Trophoblast cell (in vitro differentiated cells and primary cell): ENCODE measurements at regions not wholly inside any gene's neighbourhood (a gene's known extent, or its start where the extent isn't known, plus 50 kb on each side); places are given as distances from the start of the nearest gene placed in this dataset.

Source experiments
- DNase-seq, 2 donors: peaks; one replicate each; pipeline ENCODE4 v3.0.0-alpha.2; 2016
- H2AFZ ChIP-seq: 2 replicates; pipeline ENCODE4 v1.6.1; 2013; ENCODE audit warnings: low read length, moderate library complexity, mild to moderate bottlenecking; ENCODE audit not compliant: insufficient read depth, poor library complexity
- H2AK5ac ChIP-seq: 2 replicates; pipeline ENCODE4 v1.6.1; 2013; ENCODE audit warnings: mild to moderate bottlenecking, low read length
- H2BK120ac ChIP-seq: 2 replicates; pipeline ENCODE4 v1.6.1; 2013; ENCODE audit warnings: low read length, mild to moderate bottlenecking, moderate library complexity; ENCODE audit not compliant: insufficient read depth, poor library complexity
- H2BK12ac ChIP-seq: 2 replicates; pipeline ENCODE4 v1.6.1; 2013; ENCODE audit warnings: mild to moderate bottlenecking, low read length, moderate library complexity
- H2BK5ac ChIP-seq: 2 replicates; pipeline ENCODE4 v1.6.1; 2013; ENCODE audit warnings: low read length, low read depth, moderate library complexity, mild to moderate bottlenecking; ENCODE audit not compliant: poor library complexity
- H3K14ac ChIP-seq: 2 replicates; pipeline ENCODE4 v1.6.1; 2013; ENCODE audit warnings: mild to moderate bottlenecking, low read length
- H3K18ac ChIP-seq: 2 replicates; pipeline ENCODE4 v1.6.1; 2013; ENCODE audit warnings: mild to moderate bottlenecking, low read length
- H3K23ac ChIP-seq: 2 replicates; pipeline ENCODE4 v1.6.1; 2013; ENCODE audit warnings: low read length
- H3K27ac ChIP-seq: 2 replicates; pipeline ENCODE4 v1.5.1; 2013; ENCODE audit warnings: low read depth, mild to moderate bottlenecking, inconsistent platforms, low read length, moderate library complexity
- H3K27me3 ChIP-seq: 2 replicates; pipeline ENCODE4 v1.6.1; 2013; ENCODE audit warnings: inconsistent platforms, mild to moderate bottlenecking, low read length, moderate library complexity; ENCODE audit not compliant: insufficient read depth
- H3K36me3 ChIP-seq, 2 experiments: 1 replicate in 1 of 2; 2 replicates in 1 of 2; pipeline ENCODE4 v1.6.1; 2013; ENCODE audit warnings: low read length in 2 of 2, mild to moderate bottlenecking in 2 of 2, moderate library complexity in 1 of 2; ENCODE audit not compliant: insufficient read depth in 2 of 2, control insufficient read depth in 1 of 2
- H3K4ac ChIP-seq: 2 replicates; pipeline ENCODE4 v1.6.1; 2013; ENCODE audit warnings: low read depth, mild to moderate bottlenecking, low read length, moderate library complexity
- H3K4me1 ChIP-seq, 2 experiments: 1 replicate in 1 of 2; 2 replicates in 1 of 2; pipeline ENCODE4 v1.6.1; 2013; ENCODE audit warnings: low read length in 2 of 2, mild to moderate bottlenecking in 2 of 2, moderate library complexity in 1 of 2; ENCODE audit not compliant: insufficient read depth in 2 of 2, control insufficient read depth in 1 of 2
- H3K4me2 ChIP-seq: 2 replicates; pipeline ENCODE4 v1.6.1; 2013; ENCODE audit warnings: inconsistent platforms, mild to moderate bottlenecking, low read length, moderate library complexity
- H3K4me3 ChIP-seq: 2 replicates; pipeline ENCODE4 v1.5.1; 2013; ENCODE audit warnings: mild to moderate bottlenecking, low read depth, low read length, inconsistent platforms
- H3K79me1 ChIP-seq: one replicate; pipeline ENCODE4 v1.6.1; 2013; ENCODE audit warnings: low read length
- H3K79me2 ChIP-seq: 2 replicates; pipeline ENCODE4 v1.6.1; 2013; ENCODE audit warnings: low read length, mild to moderate bottlenecking; ENCODE audit not compliant: control insufficient read depth, insufficient read depth, poor library complexity
- H3K9ac ChIP-seq: 2 replicates; pipeline ENCODE4 v1.6.1; 2013; ENCODE audit warnings: mild to moderate bottlenecking, low read length
- H3K9me3 ChIP-seq: 2 replicates; pipeline ENCODE4 v1.6.1; 2013; ENCODE audit warnings: low read depth, mild to moderate bottlenecking, control low read depth, inconsistent platforms, low read length; ENCODE audit not compliant: insufficient read depth
- H4K12ac ChIP-seq: 2 replicates; pipeline ENCODE4 v1.6.1; 2013; ENCODE audit warnings: low read depth, mild to moderate bottlenecking, low read length, moderate library complexity
- H4K8ac ChIP-seq: 2 replicates; pipeline ENCODE4 v1.6.1; 2013; ENCODE audit warnings: low read depth, mild to moderate bottlenecking, low read length, moderate library complexity
- H4K91ac ChIP-seq: one replicate; pipeline ENCODE4 v1.6.1; 2013; ENCODE audit warnings: low read depth, mild to moderate bottlenecking, low read length, moderate library complexity
- WGBS: extraction: QIAGEN DNeasy Blood & Tissue Kit; methylation state at CpG from one replicate; pipeline ENCODE4 v1.1.7; 2013; ENCODE audit warnings: missing lambda C conversion rate; ENCODE audit not compliant: insufficient read length, insufficient coverage; ENCODE audit errors: extremely low coverage; 5-methylcytosine and 5-hydroxymethylcytosine counted together

DNA sequence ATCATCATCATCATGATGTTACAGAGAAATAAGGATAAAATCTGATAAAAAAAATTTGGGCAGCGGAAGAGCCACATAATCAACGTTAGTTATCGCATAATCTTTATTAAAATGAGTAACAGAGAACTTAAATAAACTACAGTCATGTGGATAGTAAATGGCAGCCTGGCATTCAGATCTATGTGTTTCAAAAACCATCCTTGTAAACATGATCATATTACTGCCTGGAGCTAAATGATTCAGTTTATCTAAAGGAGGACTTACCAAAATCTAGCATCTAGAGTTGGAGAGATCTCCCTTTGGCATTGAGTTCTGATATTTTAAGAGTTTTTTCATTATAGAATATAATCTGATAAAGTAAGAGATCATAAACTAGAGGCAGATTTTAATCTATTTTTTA, 200.1 kb upstream of the MGAT4C start:
- Histone ChIP-seq H4K12ac (no peak overlapping the region), H3K36me3 (no peaks in the 10 kb centered on the region), H3K23ac (no peak overlapping the region), H3K9ac (no peak overlapping the region), H3K4me3 (no peak overlapping the region), H2AK5ac (no peak overlapping the region), H3K4me1 (no peaks in the 10 kb centered on the region), H3K4me2 (no peak overlapping the region), H2BK5ac (no peak overlapping the region), H3K4ac (no peak overlapping the region), H3K9me3 (no peaks in the 10 kb centered on the region), H3K79me1 (no peaks in the 10 kb centered on the region), H3K79me2 (no peaks in the 10 kb centered on the region), H3K27ac (no peak overlapping the region), H3K18ac (no peak overlapping the region), H2BK12ac (no peak overlapping the region), H2AFZ (no peak overlapping the region), H4K91ac (no peak overlapping the region), H2BK120ac (no peak overlapping the region), H3K27me3 (no peaks in the 10 kb centered on the region), H4K8ac (no peak overlapping the region), H3K14ac (no peak overlapping the region)
- no peak for DNase-seq
- WGBS = no CpG with 5 or more reads among the region's 3 CpGs

DNA sequence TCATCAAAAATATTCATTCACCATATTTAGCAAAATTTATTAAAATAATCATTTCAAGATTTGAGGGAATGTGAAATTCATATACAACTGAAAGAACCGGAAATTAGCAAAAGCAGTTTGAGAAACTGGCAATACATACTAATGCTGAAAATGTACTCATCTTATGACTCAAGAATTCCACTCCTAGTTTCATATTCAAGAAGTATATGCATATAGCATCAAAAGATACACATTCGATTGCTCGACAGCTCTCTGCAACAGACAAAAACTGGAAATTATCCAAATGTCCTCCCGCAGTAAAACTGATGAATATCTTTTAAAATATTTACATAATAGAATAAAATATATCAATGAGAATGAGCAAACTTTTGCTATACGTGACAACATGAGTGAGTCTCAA, 189.2 kb upstream of the MGAT4C start:
- Histone ChIP-seq H2BK5ac (no peak overlapping the region), H2BK12ac (no peak overlapping the region), H2BK120ac (no peak overlapping the region), H2AFZ (no peak overlapping the region), H4K8ac (no peak overlapping the region), H3K9ac (no peak overlapping the region), H3K27me3 (no peaks in the 10 kb centered on the region), H3K79me2 (no peaks in the 10 kb centered on the region), H3K18ac (no peak overlapping the region), H3K36me3 (no peaks in the 10 kb centered on the region), H3K4ac (no peak overlapping the region), H3K4me2 (no peak overlapping the region), H4K12ac (no peak overlapping the region), H4K91ac (no peak overlapping the region), H3K23ac (no peak overlapping the region), H3K4me1 (no peaks in the 10 kb centered on the region), H3K14ac (no peak overlapping the region), H2AK5ac (no peak overlapping the region), H3K27ac (no peak overlapping the region), H3K4me3 (no peak overlapping the region), H3K79me1 (no peaks in the 10 kb centered on the region), H3K9me3 (no peaks in the 10 kb centered on the region)
- no peak for DNase-seq
- no CpG with 5 or more reads among the region's 5 CpGs for WGBS

DNA sequence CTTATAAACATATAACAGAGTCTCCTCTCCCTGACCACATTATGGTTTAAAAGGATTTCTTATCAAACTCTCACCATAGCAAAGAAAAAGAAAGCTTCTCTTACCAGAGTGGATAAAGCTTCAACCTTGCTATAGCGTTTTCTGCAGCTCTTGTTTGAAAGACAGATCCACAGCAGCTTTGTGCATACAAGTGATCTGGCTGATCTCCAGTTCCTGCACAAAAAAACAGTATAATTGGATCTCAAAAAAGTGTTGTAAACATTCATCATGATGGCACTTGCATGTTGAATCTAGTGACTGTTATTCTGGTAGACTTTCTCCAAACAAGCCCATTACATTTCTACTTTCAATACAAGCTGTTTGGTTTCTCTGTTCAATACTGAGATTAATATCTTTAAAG, 178.9 kb upstream of the MGAT4C start:
- no peak overlapping the region for H2BK12ac ChIP-seq
- no peak overlapping the region for H4K8ac ChIP-seq
- H2BK120ac ChIP-seq = no peak overlapping the region
- H3K36me3 ChIP-seq = no peaks in the 10 kb centered on the region
- no peaks in the 10 kb centered on the region for H3K79me2 ChIP-seq
- no peak overlapping the region for H3K27ac ChIP-seq
- no peak overlapping the region for H2AFZ ChIP-seq
- H3K9ac ChIP-seq = no peak overlapping the region
- H3K23ac ChIP-seq = no peak overlapping the region
- no peak overlapping the region for H3K4ac ChIP-seq
- DNase-seq = no peak
- H3K18ac ChIP-seq = no peak overlapping the region
- H3K14ac ChIP-seq = no peak overlapping the region
- H3K9me3 ChIP-seq = no peaks in the 10 kb centered on the region
- no peak overlapping the region for H3K4me2 ChIP-seq
- H2AK5ac ChIP-seq = no peak overlapping the region
- no peaks in the 10 kb centered on the region for H3K27me3 ChIP-seq
- H3K4me3 ChIP-seq = no peak overlapping the region
- no CpG with 5 or more reads among the region's 1 CpG for WGBS
- H2BK5ac ChIP-seq = no peak overlapping the region
- H4K91ac ChIP-seq = no peak overlapping the region
- H4K12ac ChIP-seq = no peak overlapping the region
- no peaks in the 10 kb centered on the region for H3K4me1 ChIP-seq
- H3K79me1 ChIP-seq = no peaks in the 10 kb centered on the region

DNA sequence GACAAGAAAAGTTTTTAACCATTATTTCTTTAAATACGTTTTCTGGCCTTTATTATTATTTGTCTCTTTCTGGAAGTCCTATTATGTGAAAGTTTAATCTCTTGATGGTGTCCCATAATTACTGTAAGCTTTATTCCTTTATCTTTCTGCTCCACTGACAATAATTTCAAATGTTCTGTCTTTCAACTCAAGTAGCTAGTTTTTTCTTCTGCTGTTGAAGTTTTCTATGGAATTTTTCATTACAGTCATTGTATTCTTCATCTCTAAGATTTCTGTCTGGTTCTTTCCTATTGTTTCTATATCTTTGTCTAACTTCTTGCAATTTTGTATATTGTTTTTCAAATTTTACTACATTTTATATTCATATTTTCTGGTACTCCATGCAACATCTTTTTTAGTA, 173.6 kb upstream of the MGAT4C start:
- H2AFZ ChIP-seq = no peak overlapping the region
- H3K79me2 ChIP-seq = no peaks in the 10 kb centered on the region
- no peaks in the 10 kb centered on the region for H3K36me3 ChIP-seq
- H3K23ac ChIP-seq = no peak overlapping the region
- no peak overlapping the region for H3K4me2 ChIP-seq
- no peak overlapping the region for H2AK5ac ChIP-seq
- no CpG with 5 or more reads among the region's 1 CpG for WGBS
- H3K27me3 ChIP-seq = no peaks in the 10 kb centered on the region
- no peak overlapping the region for H3K14ac ChIP-seq
- H3K27ac ChIP-seq = no peak overlapping the region
- no peak overlapping the region for H3K18ac ChIP-seq
- H4K12ac ChIP-seq = no peak overlapping the region
- H4K8ac ChIP-seq = no peak overlapping the region
- H3K4me1 ChIP-seq = no peaks in the 10 kb centered on the region
- H2BK12ac ChIP-seq = no peak overlapping the region
- no peak overlapping the region for H3K4me3 ChIP-seq
- H4K91ac ChIP-seq = no peak overlapping the region
- H3K9ac ChIP-seq = no peak overlapping the region
- no peak for DNase-seq
- H3K9me3 ChIP-seq = no peaks in the 10 kb centered on the region
- no peak overlapping the region for H2BK120ac ChIP-seq
- no peak overlapping the region for H2BK5ac ChIP-seq
- no peaks in the 10 kb centered on the region for H3K79me1 ChIP-seq
- no peak overlapping the region for H3K4ac ChIP-seq
